Neuronal stem cell (in vitro differentiated cells): ENCODE measurements at regions not wholly inside any gene's neighbourhood (a gene's known extent, or its start where the extent isn't known, plus 50 kb on each side); places are given as distances from the start of the nearest gene placed in this dataset.

Source experiments
- DNase-seq: peaks from one replicate; pipeline ENCODE4 v3.0.0-alpha.2; 2013; ENCODE audit warnings: low spot score
- H2AFZ ChIP-seq: one replicate; pipeline ENCODE4 v1.6.1; 2013; ENCODE audit warnings: mild to moderate bottlenecking, low read length, inconsistent platforms
- H2AK5ac ChIP-seq: 2 replicates; pipeline ENCODE4 v1.6.1; 2013; ENCODE audit warnings: low read depth, mild to moderate bottlenecking, inconsistent platforms, low read length, moderate library complexity, mixed read lengths
- H2BK120ac ChIP-seq: 2 replicates; pipeline ENCODE4 v1.6.1; 2013; ENCODE audit warnings: low read depth, mild to moderate bottlenecking, inconsistent platforms, low read length, moderate library complexity, mixed read lengths
- H2BK12ac ChIP-seq: one replicate; pipeline ENCODE4 v1.6.1; 2013; ENCODE audit warnings: low read length, inconsistent platforms
- H2BK15ac ChIP-seq: 2 replicates; pipeline ENCODE4 v1.6.1; 2013; ENCODE audit warnings: mild to moderate bottlenecking, low read length, inconsistent platforms, mixed read lengths
- H2BK5ac ChIP-seq: one replicate; pipeline ENCODE4 v1.6.1; 2013; ENCODE audit warnings: inconsistent platforms, mild to moderate bottlenecking, low read length, moderate library complexity
- H3K14ac ChIP-seq: one replicate; pipeline ENCODE4 v1.6.1; 2013; ENCODE audit warnings: low read length, inconsistent platforms
- H3K18ac ChIP-seq: 2 replicates; pipeline ENCODE4 v1.6.1; 2013; ENCODE audit warnings: low read length, inconsistent platforms
- H3K23ac ChIP-seq: 2 replicates; pipeline ENCODE4 v1.6.1; 2013; ENCODE audit warnings: low read depth, mild to moderate bottlenecking, mixed read lengths, low read length, inconsistent platforms; ENCODE audit not compliant: poor library complexity
- H3K27ac ChIP-seq: replicated peaks from 3 replicates; pipeline ENCODE4 v1.5.1; 2013; ENCODE audit warnings: low read length, inconsistent platforms
- H3K27me3 ChIP-seq, 3 experiments: 2 replicates each; pipeline ENCODE4 v1.6.1; 2013; ENCODE audit warnings: low read length in 3 of 3, mild to moderate bottlenecking in 2 of 3, inconsistent platforms in 1 of 3, low read depth in 1 of 3, mixed read lengths in 1 of 3, moderate library complexity in 1 of 3; ENCODE audit not compliant: control insufficient read depth in 3 of 3, insufficient read depth in 3 of 3
- H3K36me3 ChIP-seq, 2 donors: replicated peaks in 1 of 2; 2 replicates each; pipeline ENCODE4 v1.6.1; 2013; ENCODE audit warnings: low read length in 2 of 2; ENCODE audit not compliant: control insufficient read depth in 2 of 2, insufficient read depth in 2 of 2
- H3K4ac ChIP-seq: 2 replicates; pipeline ENCODE4 v1.6.1; 2013; ENCODE audit warnings: inconsistent platforms, mild to moderate bottlenecking, low read length, moderate library complexity
- H3K4me1 ChIP-seq, 2 donors: 1 replicate in 1 of 2; 2 replicates in 1 of 2; pipeline ENCODE4 v1.6.1; 2013; ENCODE audit warnings: low read length in 2 of 2, low read depth in 1 of 2; ENCODE audit not compliant: control insufficient read depth in 2 of 2, insufficient read depth in 1 of 2
- H3K4me2 ChIP-seq: one replicate; pipeline ENCODE4 v1.6.1; 2013; ENCODE audit warnings: mild to moderate bottlenecking, low read length, inconsistent platforms; ENCODE audit not compliant: insufficient read depth, poor library complexity, severe bottlenecking
- H3K4me3 ChIP-seq, 2 donors: 2 replicates each; pipeline ENCODE4 v1.5.1; 2013; ENCODE audit warnings: low read length in 2 of 2, mild to moderate bottlenecking in 2 of 2, inconsistent platforms in 1 of 2, moderate library complexity in 1 of 2
- H3K79me1 ChIP-seq: one replicate; pipeline ENCODE4 v1.6.1; 2013; ENCODE audit warnings: low read depth, mild to moderate bottlenecking, inconsistent platforms, low read length, moderate library complexity
- H3K9ac ChIP-seq: one replicate; pipeline ENCODE4 v1.6.1; 2013; ENCODE audit warnings: mild to moderate bottlenecking, low read depth, low read length, inconsistent platforms; ENCODE audit not compliant: poor library complexity
- H3K9me3 ChIP-seq, 2 donors: replicated peaks in 1 of 2; 2 replicates each; pipeline versions ENCODE3 to v1.6.1; 2013; ENCODE audit warnings: low read length in 2 of 2, mild to moderate bottlenecking in 2 of 2, inconsistent platforms in 1 of 2, low read depth in 1 of 2, mixed read lengths in 1 of 2, moderate library complexity in 1 of 2; ENCODE audit not compliant: control insufficient read depth in 2 of 2, insufficient read depth in 1 of 2
- H4K8ac ChIP-seq: one replicate; pipeline ENCODE4 v1.6.1; 2013; ENCODE audit warnings: low read depth, mild to moderate bottlenecking, inconsistent platforms, low read length, moderate library complexity
- H4K91ac ChIP-seq: one replicate; pipeline ENCODE4 v1.6.1; 2013; ENCODE audit warnings: low read length, low read depth, mild to moderate bottlenecking, inconsistent platforms; ENCODE audit not compliant: poor library complexity
- WGBS, 2 donors: extraction: QIAGEN DNeasy Blood & Tissue Kit; methylation state at CpG; one replicate each; pipeline ENCODE4 v1.1.7; 2013; ENCODE audit warnings: missing lambda C conversion rate in 2 of 2, mixed read lengths in 1 of 2; ENCODE audit not compliant: insufficient read length in 2 of 2, insufficient replicate concordance in 1 of 2; ENCODE audit errors: extremely low coverage in 2 of 2; 5-methylcytosine and 5-hydroxymethylcytosine counted together

GRCh38 chr7:68067845-68068244 is 1071.2 kb downstream of the TYW1 start:
- H3K9ac ChIP-seq = no peak overlapping the region
- H2AK5ac ChIP-seq = no peak overlapping the region
- DNase-seq = no peak
- H3K36me3 ChIP-seq = no peaks in the 10 kb centered on the region
- no peaks in the 10 kb centered on the region for H3K27me3 ChIP-seq
- H3K4me3 ChIP-seq = no peak overlapping the region
- H3K4me2 ChIP-seq = no peak overlapping the region
- H3K9me3 ChIP-seq = no peaks in the 10 kb centered on the region
- no peak overlapping the region for H3K14ac ChIP-seq
- H2BK15ac ChIP-seq = no peak overlapping the region
- H3K27ac ChIP-seq = no peak overlapping the region
- H2AFZ ChIP-seq = no peak overlapping the region
- H3K79me1 ChIP-seq = no peaks in the 10 kb centered on the region
- no peak overlapping the region for H3K4ac ChIP-seq
- no CpG with 5 or more reads among the region's 4 CpGs for WGBS, 2 donors
- H3K4me1 ChIP-seq = no peaks in the 10 kb centered on the region
- H4K91ac ChIP-seq = no peak overlapping the region
- no peak overlapping the region for H3K18ac ChIP-seq
- no peak overlapping the region for H2BK120ac ChIP-seq
- no peak overlapping the region for H4K8ac ChIP-seq
- H3K23ac ChIP-seq = no peak overlapping the region
- H2BK5ac ChIP-seq = no peak overlapping the region
- no peak overlapping the region for H2BK12ac ChIP-seq

GRCh38 chr7:68070992-68071391 is 1074.4 kb downstream of the TYW1 start:
- Histone ChIP-seq H4K91ac (no peak overlapping the region), H3K4me1 (no peaks in the 10 kb centered on the region), H3K9ac (no peak overlapping the region), H3K4ac (no peak overlapping the region), H3K18ac (no peak overlapping the region), H3K9me3 (no peaks in the 10 kb centered on the region), H2BK5ac (no peak overlapping the region), H4K8ac (no peak overlapping the region), H3K14ac (no peak overlapping the region), H3K27ac (no peak overlapping the region), H2AK5ac (no peak overlapping the region), H3K4me2 (no peak overlapping the region), H3K36me3 (no peaks in the 10 kb centered on the region), H2BK12ac (no peak overlapping the region), H2BK15ac (no peak overlapping the region), H2AFZ (no peak overlapping the region), H3K27me3 (no peaks in the 10 kb centered on the region), H3K4me3 (no peak overlapping the region), H3K23ac (no peak overlapping the region), H3K79me1 (no peaks in the 10 kb centered on the region), H2BK120ac (no peak overlapping the region)
- DNase-seq = no peak
- no CpG with 5 or more reads among the region's 5 CpGs for WGBS, 2 donors

- Histone ChIP-seq H3K4me1 (peaks cover 0 to 2% of the 10 kb centered on the region in 2 donors), H2AFZ (no peak overlapping the region), H2BK5ac (no peak overlapping the region), H3K27me3 (no peaks in the 10 kb centered on the region), H3K23ac (no peak overlapping the region), H2AK5ac (no peak overlapping the region), H3K18ac (no peak overlapping the region), H3K14ac (no peak overlapping the region), H3K36me3 (no peaks in the 10 kb centered on the region), H4K8ac (no peak overlapping the region), H2BK12ac (no peak overlapping the region), H2BK15ac (no peak overlapping the region), H3K4me2 (no peak overlapping the region), H3K79me1 (no peaks in the 10 kb centered on the region), H3K27ac (no peak overlapping the region), H3K4me3 (no peak overlapping the region), H2BK120ac (no peak overlapping the region), H3K9me3 (no peaks in the 10 kb centered on the region), H3K4ac (no peak overlapping the region), H3K9ac (no peak overlapping the region), H4K91ac (no peak overlapping the region)
- WGBS, 2 donors = no CpG with 5 or more reads among the region's 5 CpGs
- DNase-seq = no peak
Measured at GRCh38 chr7:68073701-68074100, 1077.1 kb downstream of the TYW1 start.

GRCh38 chr7:68074242-68074641 is 1077.6 kb downstream of the TYW1 start:
- Histone ChIP-seq H3K23ac (no peak overlapping the region), H3K27ac (no peak overlapping the region), H3K4me2 (no peak overlapping the region), H2BK12ac (no peak overlapping the region), H3K14ac (no peak overlapping the region), H3K4me3 (no peak overlapping the region), H3K4ac (no peak overlapping the region), H3K18ac (no peak overlapping the region), H4K91ac (no peak overlapping the region), H2BK120ac (no peak overlapping the region), H4K8ac (no peak overlapping the region), H3K4me1 (peaks cover 0 to 2% of the 10 kb centered on the region in 2 donors), H2AK5ac (no peak overlapping the region), H3K27me3 (no peaks in the 10 kb centered on the region), H2BK5ac (no peak overlapping the region), H3K36me3 (no peaks in the 10 kb centered on the region), H3K9me3 (no peaks in the 10 kb centered on the region), H2AFZ (no peak overlapping the region), H3K79me1 (no peaks in the 10 kb centered on the region), H3K9ac (no peak overlapping the region), H2BK15ac (no peak overlapping the region)
- no CpG with 5 or more reads among the region's 3 CpGs for whole genome bisulfite sequencing, 2 donors
- DNase-seq = no peak
